Dermis blood vessel endothelial cell (primary cell): ENCODE measurements at regions not wholly inside any gene's neighbourhood (a gene's known extent, or its start where the extent isn't known, plus 50 kb on each side); places are given as distances from the start of the nearest gene placed in this dataset.
"Not testable (repeated sequence)": the region's sequence is repeated elsewhere in the genome, so short reads cannot be mapped to it uniquely, and the experiment has no call there.

ENCODE experiments used
- DNase-seq: peaks from one replicate; pipeline ENCODE4 v3.0.0; 2010

DNA sequence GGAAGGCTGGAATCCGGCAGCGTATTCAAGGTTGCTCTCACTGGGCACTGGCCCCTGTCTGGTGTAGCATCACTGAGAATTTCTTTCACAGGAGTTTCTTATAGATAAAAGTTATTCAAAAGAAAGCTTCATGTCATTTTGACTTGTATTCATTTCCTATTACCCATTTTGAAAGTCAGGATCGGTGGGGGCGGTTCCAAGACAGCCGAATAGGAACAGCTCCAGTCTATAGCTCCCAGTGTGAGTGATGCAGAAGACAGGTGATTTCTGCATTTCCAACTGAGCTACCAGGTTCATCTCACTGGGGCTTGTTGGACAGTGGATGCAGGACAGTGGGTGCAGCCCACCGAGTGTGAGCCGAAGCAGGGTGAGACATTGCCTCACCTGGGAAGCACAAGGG, 51.5 kb upstream of the CDC42EP3 start:
- DNase-seq = not testable (repeated sequence)

- no peak for DNase-seq
Observed at GRCh38 chr2:37730037-37730818, 58.8 kb upstream of the CDC42EP3 start.

- not testable (repeated sequence) for DNase-seq
Observed at GRCh38 chr2:37732412-37732811, 61.0 kb upstream of the CDC42EP3 start.

DNA sequence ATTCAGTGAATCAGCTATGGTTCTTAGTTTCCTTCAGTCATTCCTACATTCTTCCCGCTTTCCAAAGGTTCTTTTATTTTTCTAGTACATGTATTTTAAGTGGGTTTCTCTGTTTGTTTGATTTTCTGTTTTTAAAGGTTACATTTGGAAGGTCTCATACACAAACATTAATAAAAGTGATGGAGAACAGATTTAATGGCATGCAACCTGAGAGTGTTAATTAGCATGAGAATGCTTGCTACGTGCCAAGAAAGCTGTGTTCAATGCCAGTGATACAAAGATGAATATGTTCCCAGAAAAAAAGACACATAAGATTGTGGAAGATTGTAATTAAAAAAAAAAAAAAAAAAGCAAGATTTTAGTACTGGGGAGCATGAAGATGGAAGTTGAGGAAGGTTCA, 61.8 kb upstream of the CDC42EP3 start:
- DNase-seq = no peak

DNA sequence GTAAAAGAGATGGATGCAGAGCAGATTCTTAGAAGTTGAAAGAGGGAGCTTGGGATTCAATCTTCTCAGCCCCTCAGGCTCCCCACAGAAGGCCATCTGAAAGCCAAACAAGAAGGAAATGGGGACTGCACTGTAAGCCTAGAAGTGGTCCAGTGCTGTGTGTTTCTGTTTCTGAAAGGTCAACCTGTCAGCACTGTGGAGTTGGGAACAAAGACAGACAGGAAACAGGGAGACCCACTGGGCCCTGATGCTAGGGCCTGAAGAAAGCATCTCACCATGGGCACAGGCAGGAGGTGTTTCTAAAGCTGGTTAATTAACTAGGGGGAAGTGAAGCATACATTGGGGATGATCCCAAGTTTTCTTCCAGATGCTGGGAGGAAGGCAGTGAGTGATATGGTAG, 62.5 kb upstream of the CDC42EP3 start:
- not testable (repeated sequence) for DNase-seq

- not testable (repeated sequence) for DNase-seq
Observed at GRCh38 chr2:37734891-37735523, 63.6 kb upstream of the CDC42EP3 start.

GRCh38 chr2:37735524-37735910, 64.1 kb upstream of the CDC42EP3 start:
- peak; percentile 16 for DNase-seq

- DNase-seq = no peak
Observed at GRCh38 chr2:37737507-37737906, 66.1 kb upstream of the CDC42EP3 start.

- no peak for DNase-seq
Observed at GRCh38 chr2:37738266-37738885, 66.9 kb upstream of the CDC42EP3 start.

- DNase-seq = no peak
Observed at GRCh38 chr2:37739153-37739552, 67.7 kb upstream of the CDC42EP3 start.

DNA sequence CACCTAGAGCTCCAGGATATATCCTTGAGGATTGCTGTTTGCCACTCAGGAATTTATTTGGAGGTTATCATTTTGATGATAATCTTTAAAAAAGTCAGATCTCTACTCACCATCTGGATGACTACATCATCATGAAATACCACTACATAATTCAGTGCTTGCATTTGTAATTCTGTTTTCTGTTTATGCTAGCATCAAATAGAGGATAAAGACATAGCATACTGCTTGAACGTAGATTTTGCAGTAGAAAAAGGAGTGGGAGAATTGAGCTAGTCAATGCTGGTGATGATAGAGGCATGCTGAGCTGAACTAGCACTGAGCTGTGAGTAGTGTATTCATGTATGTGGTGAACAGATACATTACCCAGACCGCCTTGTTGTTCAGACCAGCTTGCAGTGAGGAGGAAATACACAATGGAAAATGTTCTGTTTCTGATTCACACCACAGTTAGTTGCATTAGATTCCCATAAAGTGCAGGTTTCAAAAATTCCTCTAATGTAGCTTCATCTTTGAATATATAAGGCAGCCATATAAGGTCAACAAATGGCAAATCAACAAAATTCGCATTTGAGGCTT, 68.8 kb upstream of the CDC42EP3 start:
- peak; percentile 17 for DNase-seq

- no peak for DNase-seq
Observed at GRCh38 chr2:37742286-37742685, 70.8 kb upstream of the CDC42EP3 start.

DNA sequence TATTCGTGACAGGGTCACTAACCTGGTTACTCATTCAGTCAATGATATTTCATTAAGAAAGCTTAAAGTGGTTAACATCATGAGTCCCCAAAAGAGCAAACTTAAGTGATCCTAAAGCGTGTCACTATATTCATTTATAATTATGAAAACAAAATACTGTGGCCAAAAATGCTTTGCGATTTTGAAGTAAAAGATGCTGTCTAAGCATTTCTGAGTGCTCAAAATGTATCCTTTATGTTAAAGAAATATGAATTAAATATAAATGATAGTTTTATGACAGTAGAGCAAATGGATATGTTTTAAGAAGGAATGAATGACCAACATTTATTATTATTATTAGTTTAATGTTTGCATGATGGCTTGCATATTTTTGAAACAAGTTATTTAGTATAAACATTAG, 72.6 kb upstream of the CDC42EP3 start:
- DNase-seq = no peak

DNA sequence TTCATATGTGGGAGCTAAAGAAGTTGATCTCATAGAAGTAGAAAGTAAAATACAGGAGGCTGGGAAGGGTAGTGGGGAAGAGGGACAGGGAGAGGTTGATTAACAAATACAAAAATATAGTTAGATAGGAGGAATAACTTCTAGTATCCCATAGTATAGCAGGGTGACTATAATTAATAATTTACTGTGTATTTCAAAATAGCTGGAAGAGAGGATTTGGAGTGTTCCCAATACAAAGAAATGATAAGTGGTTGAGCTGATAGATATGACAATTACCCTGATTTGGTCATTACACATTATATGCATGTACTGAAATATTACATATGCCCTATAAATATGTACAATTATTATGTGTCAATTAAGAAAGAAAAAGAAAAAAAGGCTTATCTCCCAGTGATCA, 73.5 kb upstream of the CDC42EP3 start:
- not testable (repeated sequence) for DNase-seq

DNA sequence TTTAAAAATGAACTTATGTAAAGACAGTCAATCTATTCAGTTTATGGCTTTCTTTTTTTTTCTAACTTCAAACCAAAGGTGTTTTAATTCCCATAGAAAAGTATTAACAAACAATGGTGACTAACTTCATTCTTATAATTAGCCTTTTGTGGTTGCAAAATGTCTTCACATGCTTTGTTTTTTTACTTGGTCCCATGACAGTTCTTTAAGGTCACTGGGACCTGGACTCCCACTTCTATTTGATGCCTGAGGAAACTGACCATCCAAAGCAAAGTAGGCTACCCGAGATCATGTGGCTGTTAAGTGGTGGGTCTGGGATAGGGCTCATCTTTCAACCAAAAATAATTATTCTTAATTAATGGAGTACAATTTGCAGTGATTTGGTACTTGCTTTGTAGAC, 74.6 kb upstream of the CDC42EP3 start:
- not testable (repeated sequence) for DNase-seq

GRCh38 chr2:37746883-37747282, 75.4 kb upstream of the CDC42EP3 start:
- DNase-seq = no peak

DNA sequence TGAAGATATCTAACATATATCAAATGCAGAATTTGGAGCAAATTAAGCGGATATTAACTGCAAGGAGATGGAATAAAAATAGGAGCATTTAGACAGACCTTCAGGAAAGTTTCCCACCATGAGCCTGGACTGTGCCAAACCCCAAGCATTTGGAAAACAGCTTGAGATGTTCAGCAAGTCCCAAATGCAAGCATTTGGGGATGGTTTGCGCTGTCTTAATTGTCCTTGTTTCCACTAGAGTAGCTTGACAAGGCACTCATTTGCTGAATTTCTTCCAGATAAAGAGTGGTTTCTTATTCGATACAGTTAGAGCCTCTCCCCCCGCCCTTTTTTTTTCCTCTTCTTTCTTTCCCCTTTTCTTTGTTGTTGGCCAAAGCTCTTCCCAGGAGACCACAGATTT, 77.1 kb upstream of the CDC42EP3 start:
- no peak for DNase-seq

- not testable (repeated sequence) for DNase-seq
Observed at GRCh38 chr2:37750286-37750685, 78.8 kb upstream of the CDC42EP3 start.

DNA sequence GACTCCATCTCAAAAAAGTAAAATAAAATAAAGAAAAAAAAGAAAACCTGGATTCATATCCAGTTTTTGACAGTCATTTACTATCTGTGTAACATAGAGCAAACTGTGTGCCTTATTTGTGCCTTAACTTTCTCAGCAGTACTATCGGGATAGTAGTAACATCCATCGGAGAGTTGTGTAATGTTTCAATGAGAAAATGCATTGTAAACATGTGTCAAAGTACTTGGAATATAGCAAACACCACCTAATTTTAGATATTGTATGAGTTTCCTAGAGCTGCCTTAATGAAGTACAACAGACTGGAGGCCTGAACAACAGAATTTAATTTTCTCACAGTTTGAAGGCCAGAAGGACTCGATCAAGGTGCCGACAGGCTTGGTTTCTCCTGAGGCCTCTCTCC, 81.3 kb upstream of the CDC42EP3 start:
- DNase-seq = no peak

DNA sequence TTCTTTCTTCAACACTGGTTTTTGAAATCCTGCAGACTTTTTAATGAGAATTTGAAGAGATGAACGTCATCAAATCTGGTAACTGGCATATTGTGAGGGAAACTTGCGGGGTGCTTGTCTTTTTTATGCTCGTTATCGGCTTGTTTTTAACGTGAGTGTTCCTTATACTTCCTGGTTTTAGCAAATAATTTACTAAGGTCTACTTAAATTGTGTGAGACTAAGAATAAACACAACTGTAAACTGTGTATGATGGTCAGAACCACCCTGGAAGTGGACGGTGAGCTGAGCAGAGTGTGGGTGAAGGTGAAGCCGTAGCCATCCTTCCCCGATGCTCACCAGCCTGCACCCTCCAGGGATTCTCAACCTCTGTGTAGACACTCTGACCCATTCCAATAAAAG, 82.3 kb upstream of the CDC42EP3 start:
- no peak for DNase-seq

DNA sequence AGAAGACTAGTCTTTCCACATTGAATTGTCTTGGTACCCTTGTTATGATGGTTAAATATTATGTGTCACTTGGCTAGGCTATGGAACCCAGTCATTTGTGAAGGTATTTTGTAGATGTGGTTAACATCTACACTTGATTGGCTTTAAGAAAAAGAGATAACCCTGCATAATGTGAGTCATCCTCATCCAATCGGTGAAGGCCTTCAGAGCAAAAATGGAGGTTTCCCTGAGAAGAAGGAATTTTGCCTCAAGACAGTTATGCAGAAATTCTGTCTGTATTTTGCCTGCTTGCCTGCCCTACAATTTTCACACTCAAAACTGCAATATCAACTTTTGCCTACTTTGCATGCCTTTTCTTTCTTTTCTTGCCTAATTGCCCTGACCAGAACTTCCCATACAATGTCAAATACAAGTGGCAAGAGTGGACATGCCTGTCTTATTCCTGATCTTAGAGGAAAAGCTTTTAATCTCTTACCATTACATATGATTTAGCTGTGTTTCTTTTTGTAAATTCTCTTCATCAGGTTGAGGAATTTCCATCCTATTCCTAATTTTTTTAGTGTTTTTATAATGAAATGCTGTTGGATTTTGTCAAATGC, 84.6 kb upstream of the CDC42EP3 start:
- not testable (repeated sequence) for DNase-seq

GRCh38 chr2:37757456-37757855, 86.0 kb upstream of the CDC42EP3 start:
- DNase-seq = not testable (repeated sequence)

GRCh38 chr2:37758141-37758601, 86.7 kb upstream of the CDC42EP3 start:
- DNase-seq = not testable (repeated sequence)
